HepG2 (cell line): ENCODE measurements at regions not wholly inside any gene's neighbourhood (a gene's known extent, or its start where the extent isn't known, plus 50 kb on each side); places are given as distances from the start of the nearest gene placed in this dataset.

ENCODE experiments used
- ATAC-seq: fragments of 200-7000 bp; cut with Tn5 transposase; 3 replicates; pipeline ENCODE4 v1.9.1; 2020; ENCODE audit warnings: mild to moderate bottlenecking, moderate library complexity
- BruUV-seq: library from RNA; stranded (reverse); fragments of 400-500 nt; replicated peaks from 2 replicates; lab custom pipeline; 2021; lab: Mats Ljungman, UMichigan
- CTCF ChIA-PET: fragments of 300-600 bp; formaldehyde crosslinking; extraction: SDS; loops from one replicate; lab custom pipeline; 2021; ENCODE audit warnings: low total read pairs, inconsistent platforms, low intra/inter-chr PET ratio; lab: Yijun Ruan, JAX
- POLR2A ChIA-PET: fragments of 350-600 bp; sonication (Branson Sonifier 250); formaldehyde crosslinking; loops from one replicate; lab custom pipeline; 2020; ENCODE audit warnings: antibody characterized with exemption, inconsistent platforms; lab: Yijun Ruan, JAX
- DNase-seq: peaks from one replicate; pipeline ENCODE4 v3.0.0-alpha.2; 2015; ENCODE audit warnings: low spot score
- FAIRE-seq: peaks from 3 replicates; lab custom pipeline; 2011; peaks lifted over from hg19 to GRCh38; lab: Jason Lieb, UNC
- H2AFZ ChIP-seq: one replicate; pipeline ENCODE4 v1.6.1; 2011; ENCODE audit warnings: low read length, inconsistent platforms
- H3K27ac ChIP-seq: fragments of 300-600 bp; 3 replicates; pipeline ENCODE4 v1.8.0; 2011; ENCODE audit warnings: mixed run types, mild to moderate bottlenecking, mixed read lengths, low read length, inconsistent platforms; ENCODE audit not compliant: insufficient read depth; ENCODE audit errors: extremely low read length
- H3K27me3 ChIP-seq, 2 experiments: fragments of 200-600 bp in 1 of 2; 2 replicates in 1 of 2; 3 replicates in 1 of 2; pipeline versions ENCODE4 v1.6.0 to v1.8.0; 2011; ENCODE audit warnings: low read length in 2 of 2, mild to moderate bottlenecking in 2 of 2, moderate library complexity in 2 of 2, inconsistent platforms in 1 of 2; ENCODE audit not compliant: insufficient read depth in 2 of 2, control insufficient read depth in 1 of 2
- H3K36me3 ChIP-seq, 2 experiments: fragments of 200-600 bp in 1 of 2; replicated peaks in 1 of 2; 2 replicates in 1 of 2; 3 replicates in 1 of 2; pipeline versions ENCODE4 v1.5.1 to v1.8.0; 2011; ENCODE audit warnings: low read length in 2 of 2, inconsistent platforms in 1 of 2; ENCODE audit not compliant: insufficient read depth in 2 of 2, control insufficient read depth in 1 of 2
- H3K4me1 ChIP-seq: 2 replicates; pipeline ENCODE4 v1.5.1; 2012; ENCODE audit warnings: low read length, inconsistent platforms; ENCODE audit not compliant: insufficient read depth
- H3K4me2 ChIP-seq: 2 replicates; pipeline ENCODE4 v1.6.0; 2011; ENCODE audit warnings: low read depth, low read length, inconsistent platforms
- H3K4me3 ChIP-seq, 3 experiments: fragments of 200-600 bp in 1 of 3; sonication (generic), shearing (Covaris generic) in 1 of 3; replicated peaks in 1 of 3; 2 replicates each; pipeline ENCODE4 v1.5.1; 2011 to 2016; ENCODE audit warnings: low read length in 3 of 3, inconsistent platforms in 2 of 3, low read depth in 2 of 3, mild to moderate bottlenecking in 2 of 3, control low read depth in 1 of 3, mixed read lengths in 1 of 3; ENCODE audit not compliant: insufficient read depth in 1 of 3
- H3K79me2 ChIP-seq: one replicate; pipeline ENCODE4 v1.6.1; 2011; ENCODE audit warnings: low read length, inconsistent platforms; ENCODE audit not compliant: insufficient read depth
- H3K9ac ChIP-seq: 2 replicates; pipeline ENCODE4 v1.6.0; 2011; ENCODE audit warnings: mild to moderate bottlenecking, low read depth, low read length, inconsistent platforms; ENCODE audit not compliant: insufficient read depth
- H3K9me3 ChIP-seq: 2 replicates; pipeline ENCODE4 v1.5.1; 2012; ENCODE audit warnings: mild to moderate bottlenecking, low read length
- H4K20me1 ChIP-seq: 2 replicates; pipeline ENCODE4 v1.6.0; 2011; ENCODE audit warnings: inconsistent platforms, mild to moderate bottlenecking, low read length, moderate library complexity; ENCODE audit not compliant: insufficient read depth
- DNMT3B ChIP-seq: conservative IDR thresholded peaks from 2 replicates; pipeline ENCODE4 v1.6.1; 2016; ENCODE audit warnings: missing biosample characterization, control low read depth
- KAT8 ChIP-seq: IDR thresholded peaks from 2 replicates; pipeline ENCODE4 v1.6.1; 2016; ENCODE audit warnings: missing genetic modification reagents, missing compliant biosample characterization
- MED8 ChIP-seq: sonication (generic); formaldehyde crosslinking; IDR thresholded peaks from 2 replicates; pipeline ENCODE4 v1.8.1; 2023; ENCODE audit warnings: mild to moderate bottlenecking, missing genetic modification reagents; ENCODE audit not compliant: insufficient replicate concordance
- NFKB2 ChIP-seq: sonication (generic); formaldehyde crosslinking; IDR thresholded peaks from 2 replicates; pipeline ENCODE4 v1.4.0; 2020; ENCODE audit warnings: missing genetic modification reagents, borderline replicate concordance
- PBX3 ChIP-seq: sonication (generic); formaldehyde crosslinking; IDR thresholded peaks from 2 replicates; pipeline ENCODE4 v1.8.1; 2023; ENCODE audit warnings: missing genetic modification reagents, inconsistent platforms, borderline replicate concordance
- SKI ChIP-seq: fragments of 450-650 bp; IDR thresholded peaks from one replicate; pipeline ENCODE4 v1.6.1; 2018; ENCODE audit warnings: mild to moderate bottlenecking; ENCODE audit not compliant: partially characterized antibody
- SP4 ChIP-seq: sonication (generic); formaldehyde crosslinking; IDR thresholded peaks from 2 replicates; pipeline ENCODE4 v1.8.1; 2023; ENCODE audit warnings: mild to moderate bottlenecking, missing genetic modification reagents
- ZFP82 ChIP-seq: sonication (generic); formaldehyde crosslinking; IDR thresholded peaks from 2 replicates; pipeline ENCODE4 v1.5.1; 2020; ENCODE audit warnings: mild to moderate bottlenecking, missing genetic modification reagents, borderline replicate concordance
- ZNF207 ChIP-seq: fragments of 450-650 bp; IDR thresholded peaks from 2 replicates; pipeline ENCODE4 v1.6.1; 2016; ENCODE audit warnings: antibody characterized with exemption, borderline replicate concordance
- ZNF331 ChIP-seq: sonication (generic); formaldehyde crosslinking; IDR thresholded peaks from 2 replicates; pipeline ENCODE4 v1.4.0; 2020; ENCODE audit warnings: missing genetic modification reagents
- ZNF543 ChIP-seq: sonication (generic); formaldehyde crosslinking; IDR thresholded peaks from 2 replicates; pipeline ENCODE4 v1.4.0; 2020; ENCODE audit warnings: mild to moderate bottlenecking, missing genetic modification reagents
- ZNF552 ChIP-seq: sonication (generic); formaldehyde crosslinking; IDR thresholded peaks from 2 replicates; pipeline ENCODE4 v1.9.0; 2022; ENCODE audit warnings: missing genetic modification reagents, mild to moderate bottlenecking, borderline replicate concordance
- ZNF75D ChIP-seq: sonication (generic); formaldehyde crosslinking; IDR thresholded peaks from 2 replicates; pipeline ENCODE4 v1.8.1; 2023; ENCODE audit warnings: missing genetic modification reagents, mild to moderate bottlenecking, borderline replicate concordance
- WGBS: methylation state at CpG from one replicate; pipeline ENCODE4 v1.1.6; 2017; ENCODE audit warnings: low lambda C conversion rate; 5-methylcytosine and 5-hydroxymethylcytosine counted together
- in situ Hi-C: cut with HindIII; loops from 2 replicates; pipeline ENCODE4 v1.10.0; 2017; ENCODE audit warnings: low pct_unique_long_range_greater_than_20kb; ENCODE audit not compliant: extremely low pct_ligation_motif_present
- intact Hi-C: fragments of 100-400 bp; cut with micrococcal nuclease; formaldehyde crosslinking; loops from one replicate; pipeline ENCODE4 v1.10.0; 2022; ENCODE audit not compliant: unreplicated experiment
- TF ChIP-seq, protein P1 (sequence below): sonication (generic); formaldehyde crosslinking; IDR thresholded peaks from 2 replicates; pipeline ENCODE4 v1.8.0; 2022; ENCODE audit warnings: mild to moderate bottlenecking, missing genetic modification reagents, moderate library complexity

GRCh38 chr14:26867171-26867757 lies 269.4 kb upstream of the NOVA1 start:
- ChIA-PET POLR2A (no interaction called here), CTCF (no interaction called here)
- no peak overlapping the region for H2AFZ ChIP-seq
- BruUV-seq = no TSS peak
- no peaks in the 10 kb centered on the region for H3K36me3 ChIP-seq
- H3K9me3 ChIP-seq = peaks cover 76% of the 10 kb centered on the region
- ATAC-seq = no peak
- H3K27ac ChIP-seq = no peak overlapping the region
- 2% methylated on average over 6 of the region's 6 CpGs for WGBS
- no peak overlapping the region for H3K9ac ChIP-seq
- H3K27me3 ChIP-seq = no peaks in the 10 kb centered on the region
- intact Hi-C loops = no loop called here
- no peak for DNase-seq
- H3K79me2 ChIP-seq = no peaks in the 10 kb centered on the region
- in situ Hi-C loops = no loop called here
- no peak for FAIRE-seq
- no peaks in the 10 kb centered on the region for H3K4me1 ChIP-seq
- no peaks in the 10 kb centered on the region for H4K20me1 ChIP-seq
- H3K4me3 ChIP-seq = no peak overlapping the region
- no peak for TF ChIP-seq DNMT3B (CRISPR knock-in tag)
- no peak for TF ChIP-seq ZNF331
- TF ChIP-seq ZFP82 (CRISPR knock-in tag) = no peak
- no peak for TF ChIP-seq MED8 (CRISPR knock-in tag)
- no peak overlapping the region for H3K4me2 ChIP-seq

GRCh38 chr14:26870096-26870495 lies 272.3 kb upstream of the NOVA1 start:
- Histone ChIP-seq H3K36me3 (no peaks in the 10 kb centered on the region), H3K4me3 (no peak overlapping the region), H4K20me1 (no peaks in the 10 kb centered on the region), H3K4me2 (no peak overlapping the region), H3K27ac (no peak overlapping the region), H2AFZ (no peak overlapping the region), H3K27me3 (no peaks in the 10 kb centered on the region), H3K9me3 (peaks cover 80% of the 10 kb centered on the region), H3K4me1 (no peaks in the 10 kb centered on the region), H3K79me2 (no peaks in the 10 kb centered on the region), H3K9ac (no peak overlapping the region)
- ChIA-PET CTCF (no interaction called here), POLR2A (no interaction called here)
- in situ Hi-C loops (no loop called here), intact Hi-C loops (no loop called here)
- no TSS peak for BruUV-seq
- no peak for DNase-seq
- FAIRE-seq = no peak
- ATAC-seq = no peak
- WGBS = 0% methylated on average over 2 of the region's 2 CpGs
- no peak for TF ChIP-seq ZNF75D
- no peak for TF ChIP-seq NFKB2 (CRISPR knock-in tag)
- TF ChIP-seq ZNF543 (CRISPR knock-in tag) = no peak
- TF ChIP-seq KAT8 (CRISPR knock-in tag) = no peak
- no peak for TF ChIP-seq ZNF207
- TF ChIP-seq ZNF552 = no peak
- no peak for TF ChIP-seq SKI
- TF ChIP-seq, protein P1, sequence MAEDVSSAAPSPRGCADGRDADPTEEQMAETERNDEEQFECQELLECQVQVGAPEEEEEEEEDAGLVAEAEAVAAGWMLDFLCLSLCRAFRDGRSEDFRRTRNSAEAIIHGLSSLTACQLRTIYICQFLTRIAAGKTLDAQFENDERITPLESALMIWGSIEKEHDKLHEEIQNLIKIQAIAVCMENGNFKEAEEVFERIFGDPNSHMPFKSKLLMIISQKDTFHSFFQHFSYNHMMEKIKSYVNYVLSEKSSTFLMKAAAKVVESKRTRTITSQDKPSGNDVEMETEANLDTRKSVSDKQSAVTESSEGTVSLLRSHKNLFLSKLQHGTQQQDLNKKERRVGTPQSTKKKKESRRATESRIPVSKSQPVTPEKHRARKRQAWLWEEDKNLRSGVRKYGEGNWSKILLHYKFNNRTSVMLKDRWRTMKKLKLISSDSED (CRISPR knock-in tag) = no peak
- TF ChIP-seq PBX3 (CRISPR knock-in tag) = no peak
- no peak for TF ChIP-seq SP4 (CRISPR knock-in tag)
